ENCODE measurements at regions not wholly inside any gene's neighbourhood (a gene's known extent, or its start where the extent isn't known, plus 50 kb on each side); places are given as distances from the start of the nearest gene placed in this dataset.

- H2BK15ac ChIP-seq (ENCODE audit: low read depth, poor library complexity, severe bottlenecking) = no peak overlapping the region
- no peak overlapping the region for H3K4me3 ChIP-seq (ENCODE audit: insufficient read depth in 1 of 2, low read depth in 1 of 2, low read length in 2 of 2)
- H2AK5ac ChIP-seq (ENCODE audit: low read length, severe bottlenecking) = no peak overlapping the region
- H2BK120ac ChIP-seq (ENCODE audit: low read depth, low read length) = no peak overlapping the region
- H3K4me1 ChIP-seq (ENCODE audit: control insufficient read depth, insufficient read depth, low read depth, low read length) = peaks cover 2% of the 10 kb centered on the region
- H3K9me3 ChIP-seq (ENCODE audit: control insufficient read depth, low read length) = no peaks in the 10 kb centered on the region
- H3K14ac ChIP-seq (ENCODE audit: low read length in 2 of 2) = no peak overlapping the region
- H3K27ac ChIP-seq (ENCODE audit: low read length, poor library complexity, severe bottlenecking) = no peak overlapping the region
- H3K36me3 ChIP-seq (ENCODE audit: control insufficient read depth in 1 of 2, insufficient read depth in 2 of 2, low read depth in 1 of 2, low read length in 2 of 2) = no peaks in the 10 kb centered on the region
- H3K27me3 ChIP-seq (ENCODE audit: control insufficient read depth in 1 of 2, insufficient read depth in 1 of 2, low read length in 2 of 2) = no peaks in the 10 kb centered on the region
- H4K91ac ChIP-seq (ENCODE audit: low read length) = no peak overlapping the region
- no peak overlapping the region for H3K4ac ChIP-seq (ENCODE audit: low read depth in 1 of 2, low read length in 2 of 2)
- no peak overlapping the region for H2BK12ac ChIP-seq (ENCODE audit: low read length in 2 of 2)
- no peak overlapping the region for H2BK5ac ChIP-seq (ENCODE audit: low read depth, low read length, poor library complexity, severe bottlenecking)
- H4K8ac ChIP-seq (ENCODE audit: low read length) = no peak overlapping the region
- no peaks in the 10 kb centered on the region for H3K79me1 ChIP-seq (replicated peaks; ENCODE audit: low read length, poor library complexity, severe bottlenecking)
- H2AFZ ChIP-seq (ENCODE audit: low read depth, low read length) = no peak overlapping the region
- no peak overlapping the region for H3K18ac ChIP-seq (ENCODE audit: low read depth in 1 of 2, low read length in 2 of 2)
- no peak overlapping the region for H3K4me2 ChIP-seq (ENCODE audit: low read length, poor library complexity, severe bottlenecking)
- DNase-seq = no peak
- no peak overlapping the region for H3K9ac ChIP-seq (ENCODE audit: low read length)
- WGBS = 100% methylated on average over 1 of the region's 1 CpG
- no peak overlapping the region for H3K23ac ChIP-seq (ENCODE audit: low read length in 2 of 2)
Observed at GRCh38 chr4:31660916-31661315, 940.7 kb downstream of the PCDH7 start.

GRCh38 chr4:31662951-31663350 is 942.8 kb downstream of the PCDH7 start:
- Histone ChIP-seq H3K36me3 (ENCODE audit: control insufficient read depth in 1 of 2, insufficient read depth in 2 of 2, low read depth in 1 of 2, low read length in 2 of 2) (no peaks in the 10 kb centered on the region), H2AK5ac (ENCODE audit: low read length, severe bottlenecking) (no peak overlapping the region), H3K9ac (ENCODE audit: low read length) (no peak overlapping the region), H4K91ac (ENCODE audit: low read length) (no peak overlapping the region), H3K18ac (ENCODE audit: low read depth in 1 of 2, low read length in 2 of 2) (no peak overlapping the region), H4K8ac (ENCODE audit: low read length) (no peak overlapping the region), H3K27me3 (ENCODE audit: control insufficient read depth in 1 of 2, insufficient read depth in 1 of 2, low read length in 2 of 2) (no peaks in the 10 kb centered on the region), H3K23ac (ENCODE audit: low read length in 2 of 2) (no peak overlapping the region), H3K4me3 (ENCODE audit: insufficient read depth in 1 of 2, low read depth in 1 of 2, low read length in 2 of 2) (no peak overlapping the region), H2BK5ac (ENCODE audit: low read depth, low read length, poor library complexity, severe bottlenecking) (no peak overlapping the region), H3K27ac (ENCODE audit: low read length, poor library complexity, severe bottlenecking) (no peak overlapping the region), H3K9me3 (ENCODE audit: control insufficient read depth, low read length) (no peaks in the 10 kb centered on the region), H3K79me1 (replicated peaks; ENCODE audit: low read length, poor library complexity, severe bottlenecking) (no peaks in the 10 kb centered on the region), H2BK12ac (ENCODE audit: low read length in 2 of 2) (no peak overlapping the region), H3K4ac (ENCODE audit: low read depth in 1 of 2, low read length in 2 of 2) (no peak overlapping the region), H3K14ac (ENCODE audit: low read length in 2 of 2) (no peak overlapping the region), H2AFZ (ENCODE audit: low read depth, low read length) (no peak overlapping the region), H3K4me2 (ENCODE audit: low read length, poor library complexity, severe bottlenecking) (no peak overlapping the region), H2BK15ac (ENCODE audit: low read depth, poor library complexity, severe bottlenecking) (no peak overlapping the region), H3K4me1 (ENCODE audit: control insufficient read depth, insufficient read depth, low read depth, low read length) (peaks cover 2% of the 10 kb centered on the region), H2BK120ac (ENCODE audit: low read depth, low read length) (no peak overlapping the region)
- 100% methylated on average over 1 of the region's 2 CpGs for WGBS
- DNase-seq = no peak

- H3K18ac ChIP-seq (ENCODE audit: low read depth in 1 of 2, low read length in 2 of 2) = no peak overlapping the region
- H3K9ac ChIP-seq (ENCODE audit: low read length) = no peak overlapping the region
- H3K9me3 ChIP-seq (ENCODE audit: control insufficient read depth, low read length) = no peaks in the 10 kb centered on the region
- H3K4me3 ChIP-seq (ENCODE audit: insufficient read depth in 1 of 2, low read depth in 1 of 2, low read length in 2 of 2) = no peak overlapping the region
- no peak overlapping the region for H3K27ac ChIP-seq (ENCODE audit: low read length, poor library complexity, severe bottlenecking)
- H3K79me1 ChIP-seq (replicated peaks; ENCODE audit: low read length, poor library complexity, severe bottlenecking) = no peaks in the 10 kb centered on the region
- H2BK5ac ChIP-seq (ENCODE audit: low read depth, low read length, poor library complexity, severe bottlenecking) = no peak overlapping the region
- H4K8ac ChIP-seq (ENCODE audit: low read length) = no peak overlapping the region
- no peak for DNase-seq
- no peak overlapping the region for H2BK15ac ChIP-seq (ENCODE audit: low read depth, poor library complexity, severe bottlenecking)
- H2BK120ac ChIP-seq (ENCODE audit: low read depth, low read length) = no peak overlapping the region
- H3K36me3 ChIP-seq (ENCODE audit: control insufficient read depth in 1 of 2, insufficient read depth in 2 of 2, low read depth in 1 of 2, low read length in 2 of 2) = no peaks in the 10 kb centered on the region
- no peak overlapping the region for H3K14ac ChIP-seq (ENCODE audit: low read length in 2 of 2)
- no peak overlapping the region for H2AFZ ChIP-seq (ENCODE audit: low read depth, low read length)
- H4K91ac ChIP-seq (ENCODE audit: low read length) = no peak overlapping the region
- H2BK12ac ChIP-seq (ENCODE audit: low read length in 2 of 2) = no peak overlapping the region
- no peak overlapping the region for H3K23ac ChIP-seq (ENCODE audit: low read length in 2 of 2)
- 100% methylated on average over 1 of the region's 2 CpGs for WGBS
- peaks cover 2% of the 10 kb centered on the region for H3K4me1 ChIP-seq (ENCODE audit: control insufficient read depth, insufficient read depth, low read depth, low read length)
- no peak overlapping the region for H3K4me2 ChIP-seq (ENCODE audit: low read length, poor library complexity, severe bottlenecking)
- no peak overlapping the region for H2AK5ac ChIP-seq (ENCODE audit: low read length, severe bottlenecking)
- no peak overlapping the region for H3K4ac ChIP-seq (ENCODE audit: low read depth in 1 of 2, low read length in 2 of 2)
- H3K27me3 ChIP-seq (ENCODE audit: control insufficient read depth in 1 of 2, insufficient read depth in 1 of 2, low read length in 2 of 2) = no peaks in the 10 kb centered on the region
Observed at GRCh38 chr4:31667686-31668085, 947.5 kb downstream of the PCDH7 start.

- Histone ChIP-seq H3K4me1 (ENCODE audit: control insufficient read depth, insufficient read depth, low read depth, low read length) (no peaks in the 10 kb centered on the region), H3K18ac (ENCODE audit: low read depth in 1 of 2, low read length in 2 of 2) (no peak overlapping the region), H3K27ac (ENCODE audit: low read length, poor library complexity, severe bottlenecking) (no peak overlapping the region), H3K4me2 (ENCODE audit: low read length, poor library complexity, severe bottlenecking) (no peak overlapping the region), H2AK5ac (ENCODE audit: low read length, severe bottlenecking) (no peak overlapping the region), H2AFZ (ENCODE audit: low read depth, low read length) (no peak overlapping the region), H3K4ac (ENCODE audit: low read depth in 1 of 2, low read length in 2 of 2) (no peak overlapping the region), H2BK5ac (ENCODE audit: low read depth, low read length, poor library complexity, severe bottlenecking) (no peak overlapping the region), H4K8ac (ENCODE audit: low read length) (no peak overlapping the region), H2BK12ac (ENCODE audit: low read length in 2 of 2) (no peak overlapping the region), H3K36me3 (ENCODE audit: control insufficient read depth in 1 of 2, insufficient read depth in 2 of 2, low read depth in 1 of 2, low read length in 2 of 2) (no peaks in the 10 kb centered on the region), H3K9me3 (ENCODE audit: control insufficient read depth, low read length) (no peaks in the 10 kb centered on the region), H4K91ac (ENCODE audit: low read length) (no peak overlapping the region), H2BK15ac (ENCODE audit: low read depth, poor library complexity, severe bottlenecking) (no peak overlapping the region), H2BK120ac (ENCODE audit: low read depth, low read length) (no peak overlapping the region), H3K27me3 (ENCODE audit: control insufficient read depth in 1 of 2, insufficient read depth in 1 of 2, low read length in 2 of 2) (no peaks in the 10 kb centered on the region), H3K79me1 (replicated peaks; ENCODE audit: low read length, poor library complexity, severe bottlenecking) (no peaks in the 10 kb centered on the region), H3K23ac (ENCODE audit: low read length in 2 of 2) (no peak overlapping the region), H3K14ac (ENCODE audit: low read length in 2 of 2) (no peak overlapping the region), H3K4me3 (ENCODE audit: insufficient read depth in 1 of 2, low read depth in 1 of 2, low read length in 2 of 2) (no peak overlapping the region), H3K9ac (ENCODE audit: low read length) (no peak overlapping the region)
- WGBS = no CpG with 5 or more reads among the region's 1 CpG
- peak; percentile 30 for DNase-seq
Observed at GRCh38 chr4:31674313-31674947, 954.3 kb downstream of the PCDH7 start.
